H9 (cell line): ENCODE measurements at regions not wholly inside any gene's neighbourhood (a gene's known extent, or its start where the extent isn't known, plus 50 kb on each side); places are given as distances from the start of the nearest gene placed in this dataset.

Experiments
- DNase-seq: peaks from one replicate; pipeline ENCODE4 v3.0.0-alpha.2; 2017
- H2AFZ ChIP-seq: one replicate; pipeline ENCODE4 v1.6.1; 2013; ENCODE audit warnings: mild to moderate bottlenecking, low read length, control low read depth, moderate library complexity
- H2AK5ac ChIP-seq: 2 replicates; pipeline ENCODE4 v1.6.1; 2013; ENCODE audit warnings: low read length, control low read depth, mixed read lengths; ENCODE audit not compliant: insufficient read length
- H2BK120ac ChIP-seq: one replicate; pipeline ENCODE4 v1.6.1; 2013; ENCODE audit warnings: low read depth, mild to moderate bottlenecking, low read length, control low read depth, inconsistent platforms; ENCODE audit not compliant: poor library complexity, severe bottlenecking
- H2BK12ac ChIP-seq: 2 replicates; pipeline ENCODE4 v1.6.1; 2013; ENCODE audit warnings: low read length, control low read depth, mixed read lengths, low read depth; ENCODE audit not compliant: insufficient read length
- H2BK15ac ChIP-seq: 2 replicates; pipeline ENCODE4 v1.6.1; 2013; ENCODE audit warnings: low read depth, low read length, control low read depth
- H2BK20ac ChIP-seq: one replicate; pipeline ENCODE4 v1.6.1; 2013; ENCODE audit warnings: low read depth, mild to moderate bottlenecking, low read length, control low read depth, inconsistent platforms; ENCODE audit not compliant: poor library complexity, severe bottlenecking
- H2BK5ac ChIP-seq: 2 replicates; pipeline ENCODE4 v1.6.1; 2013; ENCODE audit warnings: low read length, control low read depth, mixed read lengths; ENCODE audit not compliant: insufficient read length
- H3K14ac ChIP-seq: 2 replicates; pipeline ENCODE4 v1.6.1; 2013; ENCODE audit warnings: low read length, control low read depth; ENCODE audit not compliant: insufficient read depth
- H3K18ac ChIP-seq: 2 replicates; pipeline ENCODE4 v1.6.1; 2013; ENCODE audit warnings: low read depth, mild to moderate bottlenecking, mixed read lengths, low read length, control low read depth; ENCODE audit not compliant: insufficient read length
- H3K23ac ChIP-seq: 2 replicates; pipeline ENCODE4 v1.6.1; 2013; ENCODE audit warnings: low read length, control low read depth, mixed read lengths, low read depth; ENCODE audit not compliant: insufficient read length
- H3K23me2 ChIP-seq: 2 replicates; pipeline ENCODE4 v1.6.1; 2013; ENCODE audit warnings: low read depth, mild to moderate bottlenecking, mixed read lengths, low read length, control low read depth; ENCODE audit not compliant: insufficient read length, poor library complexity, severe bottlenecking
- H3K27ac ChIP-seq: 2 replicates; pipeline ENCODE4 v1.5.1; 2013; ENCODE audit warnings: low read length, control low read depth, mixed read lengths, low read depth; ENCODE audit not compliant: insufficient read length
- H3K27me3 ChIP-seq: 2 replicates; pipeline ENCODE4 v1.6.1; 2013; ENCODE audit warnings: low read length, control low read depth, inconsistent platforms; ENCODE audit not compliant: insufficient read depth
- H3K4ac ChIP-seq: 2 replicates; pipeline ENCODE4 v1.6.1; 2013; ENCODE audit warnings: low read depth, mild to moderate bottlenecking, control low read depth, inconsistent platforms, low read length, moderate library complexity
- H3K4me1 ChIP-seq: 2 replicates; pipeline ENCODE4 v1.6.1; 2013; ENCODE audit warnings: low read length, control low read depth, inconsistent platforms; ENCODE audit not compliant: insufficient read depth
- H3K4me2 ChIP-seq: 2 replicates; pipeline ENCODE4 v1.6.1; 2013; ENCODE audit warnings: low read length, control low read depth, mixed read lengths; ENCODE audit not compliant: insufficient read length, insufficient read depth
- H3K56ac ChIP-seq: 2 replicates; pipeline ENCODE4 v1.6.1; 2013; ENCODE audit warnings: low read depth, mild to moderate bottlenecking, mixed read lengths, low read length, control low read depth; ENCODE audit not compliant: insufficient read length
- H3K79me1 ChIP-seq: 2 replicates; pipeline ENCODE4 v1.6.1; 2013; ENCODE audit warnings: low read depth, mild to moderate bottlenecking, moderate library complexity, low read length, control low read depth, inconsistent platforms; ENCODE audit not compliant: insufficient read depth, poor library complexity, severe bottlenecking
- H3K79me2 ChIP-seq: 2 replicates; pipeline ENCODE4 v1.6.1; 2013; ENCODE audit warnings: low read length, control low read depth, inconsistent platforms; ENCODE audit not compliant: insufficient read depth
- H3K9ac ChIP-seq: 2 replicates; pipeline ENCODE4 v1.6.1; 2013; ENCODE audit warnings: low read length, control low read depth, mixed read lengths; ENCODE audit not compliant: insufficient read length; ENCODE audit errors: extremely low read depth
- H3K9me3 ChIP-seq: one replicate; pipeline ENCODE4 v1.6.1; 2013; ENCODE audit warnings: low read depth, low read length, inconsistent platforms; ENCODE audit not compliant: control insufficient read depth
- H3T11ph ChIP-seq: one replicate; pipeline ENCODE4 v1.6.1; 2013; ENCODE audit warnings: mild to moderate bottlenecking, low read length, control low read depth, inconsistent platforms
- H4K20me1 ChIP-seq: one replicate; pipeline ENCODE4 v1.6.1; 2013; ENCODE audit not compliant: control insufficient read depth, insufficient read length, insufficient read depth
- H4K5ac ChIP-seq: 2 replicates; pipeline ENCODE4 v1.6.1; 2013; ENCODE audit warnings: low read depth, mild to moderate bottlenecking, mixed read lengths, low read length, control low read depth; ENCODE audit not compliant: insufficient read length
- H4K8ac ChIP-seq: replicated peaks from 2 replicates; pipeline ENCODE4 v1.6.1; 2013; ENCODE audit warnings: low read length, control low read depth, mixed read lengths, low read depth; ENCODE audit not compliant: insufficient read length
- H4K91ac ChIP-seq: 2 replicates; pipeline ENCODE4 v1.6.1; 2013; ENCODE audit warnings: low read depth, mild to moderate bottlenecking, moderate library complexity, mixed read lengths, low read length, control low read depth; ENCODE audit not compliant: insufficient read length
- H3K27ac Mint-ChIP-seq, 3 experiments: 2 replicates in 2 of 3; 3 replicates in 1 of 3; pipeline ENCODE4 v1.8.0; 2020 to 2021; ENCODE audit warnings: mixed read lengths in 3 of 3, mild to moderate bottlenecking in 1 of 3, moderate library complexity in 1 of 3
- H3K27me3 Mint-ChIP-seq: 2 replicates; pipeline ENCODE4 v1.8.0; 2021; ENCODE audit warnings: low read depth, mild to moderate bottlenecking, moderate library complexity, mixed read lengths
- H3K36me3 Mint-ChIP-seq, 3 experiments: 2 replicates in 2 of 3; 3 replicates in 1 of 3; pipeline ENCODE4 v1.8.0; 2020 to 2021; ENCODE audit warnings: low read depth in 3 of 3, mixed read lengths in 3 of 3; ENCODE audit not compliant: insufficient read depth in 1 of 3
- H3K4me1 Mint-ChIP-seq, 2 experiments: 2 replicates each; pipeline ENCODE4 v1.8.0; 2020; ENCODE audit warnings: mixed read lengths in 2 of 2
- H3K4me3 Mint-ChIP-seq, 2 experiments: 2 replicates in 1 of 2; 3 replicates in 1 of 2; pipeline ENCODE4 v1.8.0; 2020 to 2021; ENCODE audit warnings: mild to moderate bottlenecking in 2 of 2, mixed read lengths in 2 of 2, moderate library complexity in 1 of 2
- H3K9me3 Mint-ChIP-seq, 2 experiments: 2 replicates in 1 of 2; 3 replicates in 1 of 2; pipeline ENCODE4 v1.8.0; 2020; ENCODE audit warnings: mild to moderate bottlenecking in 2 of 2, mixed read lengths in 2 of 2, moderate library complexity in 1 of 2
- CTCF ChIP-seq: fragments of 200-600 bp; sonication (generic); conservative IDR thresholded peaks from 3 replicates; pipeline ENCODE4 v1.8.0; 2021; ENCODE audit warnings: antibody characterized with exemption, mild to moderate bottlenecking
- WGBS: extraction: QIAGEN DNeasy Blood & Tissue Kit; methylation state at CpG from one replicate; pipeline ENCODE4 v1.1.7; 2013; ENCODE audit warnings: missing lambda C conversion rate, low lambda C conversion rate, mixed read lengths; ENCODE audit not compliant: insufficient read length; ENCODE audit errors: extremely low coverage; 5-methylcytosine and 5-hydroxymethylcytosine counted together

GRCh38 chr14:83828406-83828805 lies 1701.5 kb upstream of the FLRT2 start:
- H3K23me2 ChIP-seq = no peaks in the 10 kb centered on the region
- no peak overlapping the region for H3K4me2 ChIP-seq
- peaks cover 16 to 17% of the 10 kb centered on the region in 2 experiments for H3K4me1 Mint-ChIP-seq
- H2BK5ac ChIP-seq = no peak overlapping the region
- no peak overlapping the region for H3K27ac ChIP-seq
- no peak overlapping the region for H2BK15ac ChIP-seq
- H2BK120ac ChIP-seq = no peak overlapping the region
- no CpG with 5 or more reads among the region's 2 CpGs for WGBS
- no peaks in the 10 kb centered on the region for H3K9me3 ChIP-seq
- no peak overlapping the region for H4K91ac ChIP-seq
- H4K8ac ChIP-seq = no peak overlapping the region
- H3K36me3 Mint-ChIP-seq = peaks cover 0 to 2% (median 0%) of the 10 kb centered on the region in 3 experiments; a peak in 1 of 7 replicates
- H2BK20ac ChIP-seq = no peak overlapping the region
- H3K9ac ChIP-seq = no peak overlapping the region
- no peak overlapping the region for H3K56ac ChIP-seq
- H3K18ac ChIP-seq = no peak overlapping the region
- H3K14ac ChIP-seq = no peak overlapping the region
- H4K5ac ChIP-seq = no peak overlapping the region
- DNase-seq = no peak
- no peaks in the 10 kb centered on the region for H3K79me2 ChIP-seq
- no peak overlapping the region for H3K4ac ChIP-seq
- H2AK5ac ChIP-seq = no peak overlapping the region
- H3K79me1 ChIP-seq = no peaks in the 10 kb centered on the region
- no peaks in the 10 kb centered on the region for H3K27me3 ChIP-seq
- TF ChIP-seq CTCF = no peak
- H2AFZ ChIP-seq = no peak overlapping the region
- H3K23ac ChIP-seq = no peak overlapping the region
- H3K4me3 Mint-ChIP-seq = no peak overlapping the region
- no peak overlapping the region for H2BK12ac ChIP-seq
- no peaks in the 10 kb centered on the region for H4K20me1 ChIP-seq
- H3K9me3 Mint-ChIP-seq = no peaks in the 10 kb centered on the region
- H3K27ac Mint-ChIP-seq = no peak overlapping the region
- peaks cover 8% of the 10 kb centered on the region for H3K4me1 ChIP-seq
- H3T11ph ChIP-seq = no peak overlapping the region
- no peaks in the 10 kb centered on the region for H3K27me3 Mint-ChIP-seq
